BE2C (cell line): ENCODE measurements at regions not wholly inside any gene's neighbourhood (a gene's known extent, or its start where the extent isn't known, plus 50 kb on each side); places are given as distances from the start of the nearest gene placed in this dataset.

ENCODE experiments used
- DNase-seq: peaks from one replicate; pipeline ENCODE4 v3.0.0-alpha.2; 2020
- H3K27me3 ChIP-seq: fragments of 250-450 bp; sonication (Bioruptor Pico); 2 replicates; pipeline ENCODE4 v1.5.1; 2020; ENCODE audit warnings: mild to moderate bottlenecking
- H3K36me3 ChIP-seq: fragments of 250-450 bp; sonication (Bioruptor Pico); 2 replicates; pipeline ENCODE4 v1.5.1; 2020; ENCODE audit warnings: mild to moderate bottlenecking
- H3K4me1 ChIP-seq: fragments of 250-450 bp; sonication (Bioruptor Pico); 2 replicates; pipeline ENCODE4 v1.5.1; 2020
- H3K4me3 ChIP-seq: 2 replicates; pipeline ENCODE4 v1.5.1; 2011; ENCODE audit warnings: low read depth, low read length
- H3K9me3 ChIP-seq: fragments of 250-450 bp; sonication (Bioruptor Pico); 2 replicates; pipeline ENCODE4 v1.5.1; 2020
- CTCF ChIP-seq: IDR thresholded peaks from 2 replicates; pipeline ENCODE4 v1.5.1; 2012; ENCODE audit warnings: mild to moderate bottlenecking, low read depth, low read length

- Histone ChIP-seq H3K36me3 (no peaks in the 10 kb centered on the region), H3K4me3 (no peak overlapping the region), H3K9me3 (no peaks in the 10 kb centered on the region), H3K4me1 (peaks cover 18% of the 10 kb centered on the region), H3K27me3 (no peaks in the 10 kb centered on the region)
- no peak for TF ChIP-seq CTCF
- no peak for DNase-seq
These were observed 219.1 kb downstream of the TRIB2 start for GRCh38 chr2:12935796-12936195.

GRCh38 chr2:12941203-12941602 lies 224.5 kb downstream of the TRIB2 start:
- H3K27me3 ChIP-seq = no peaks in the 10 kb centered on the region
- TF ChIP-seq CTCF = no peak
- H3K36me3 ChIP-seq = no peaks in the 10 kb centered on the region
- H3K4me1 ChIP-seq = no peaks in the 10 kb centered on the region
- H3K4me3 ChIP-seq = no peak overlapping the region
- no peak for DNase-seq
- no peaks in the 10 kb centered on the region for H3K9me3 ChIP-seq

GRCh38 chr2:12948231-12948960 lies 231.7 kb downstream of the TRIB2 start:
- Histone ChIP-seq H3K36me3 (no peaks in the 10 kb centered on the region), H3K4me1 (peaks cover 14% of the 10 kb centered on the region; the same call in 1 of the 2 replicates), H3K9me3 (no peaks in the 10 kb centered on the region), H3K4me3 (no peak overlapping the region), H3K27me3 (no peaks in the 10 kb centered on the region)
- DNase-seq = peak; percentile 57
- TF ChIP-seq CTCF = no peak

GRCh38 chr2:12948961-12949353 lies 232.2 kb downstream of the TRIB2 start:
- Histone ChIP-seq H3K36me3 (no peaks in the 10 kb centered on the region), H3K4me1 (peaks cover 14% of the 10 kb centered on the region; the same call in 1 of the 2 replicates), H3K9me3 (no peaks in the 10 kb centered on the region), H3K4me3 (no peak overlapping the region), H3K27me3 (no peaks in the 10 kb centered on the region)
- TF ChIP-seq CTCF = no peak
- DNase-seq = no peak

GRCh38 chr2:12949406-12949805 lies 232.7 kb downstream of the TRIB2 start:
- no peak overlapping the region for H3K4me3 ChIP-seq
- no peaks in the 10 kb centered on the region for H3K27me3 ChIP-seq
- peaks cover 14% of the 10 kb centered on the region; the same call in 1 of the 2 replicates for H3K4me1 ChIP-seq
- H3K9me3 ChIP-seq = no peaks in the 10 kb centered on the region
- H3K36me3 ChIP-seq = no peaks in the 10 kb centered on the region
- no peak for TF ChIP-seq CTCF
- no peak for DNase-seq

GRCh38 chr2:12950174-12950573 lies 233.4 kb downstream of the TRIB2 start:
- H3K4me1 ChIP-seq = peaks cover 14% of the 10 kb centered on the region; the same call in 1 of the 2 replicates
- no peak for DNase-seq
- no peaks in the 10 kb centered on the region for H3K36me3 ChIP-seq
- no peak for TF ChIP-seq CTCF
- H3K27me3 ChIP-seq = no peaks in the 10 kb centered on the region
- no peaks in the 10 kb centered on the region for H3K9me3 ChIP-seq
- H3K4me3 ChIP-seq = no peak overlapping the region
